Hepatocyte (in vitro differentiated cells): ENCODE measurements at regions not wholly inside any gene's neighbourhood (a gene's known extent, or its start where the extent isn't known, plus 50 kb on each side); places are given as distances from the start of the nearest gene placed in this dataset.

Source experiments
- CTCF ChIP-seq: fragments of 200-600 bp; sonication (generic); IDR thresholded peaks from 2 replicates; pipeline ENCODE4 v1.5.1; 2016; ENCODE audit warnings: antibody characterized with exemption, mild to moderate bottlenecking; ENCODE audit not compliant: poor library complexity
- EZH2 ChIP-seq: fragments of 200-600 bp; sonication (generic); IDR thresholded peaks from 2 replicates; pipeline ENCODE4 v1.6.1; 2016; ENCODE audit warnings: antibody characterized with exemption, mild to moderate bottlenecking, borderline replicate concordance
- EZH2phosphoT487 ChIP-seq: fragments of 200-600 bp; sonication (generic); IDR thresholded peaks from one replicate; pipeline ENCODE4 v1.6.1; 2018; ENCODE audit warnings: antibody characterized with exemption, mild to moderate bottlenecking, low read depth, moderate library complexity; ENCODE audit not compliant: unreplicated experiment, severe bottlenecking

GRCh38 chr4:91963486-91963885 lies 340.3 kb upstream of the GRID2 start:
- no peak for TF ChIP-seq CTCF
- TF ChIP-seq EZH2phosphoT487: no peak
- TF ChIP-seq EZH2: no peak
